Osteoblast (primary cell): ENCODE measurements at regions not wholly inside any gene's neighbourhood (a gene's known extent, or its start where the extent isn't known, plus 50 kb on each side); places are given as distances from the start of the nearest gene placed in this dataset.

Experiments used
- DNase-seq: peaks from one replicate; pipeline ENCODE4 v3.0.0; 2011; ENCODE audit warnings: low spot score, mixed read lengths; ENCODE audit not compliant: insufficient read length; ENCODE audit errors: missing footprints
- H2AFZ ChIP-seq: 2 replicates; pipeline ENCODE4 v1.6.0; 2011; ENCODE audit warnings: mild to moderate bottlenecking, low read length
- H3K27ac ChIP-seq: 2 replicates; pipeline ENCODE4 v1.5.1; 2011; ENCODE audit warnings: mild to moderate bottlenecking, low read depth, low read length, moderate library complexity
- H3K27me3 ChIP-seq: 2 replicates; pipeline ENCODE4 v1.6.0; 2012; ENCODE audit warnings: mild to moderate bottlenecking, control low read depth, inconsistent platforms, low read length, moderate library complexity; ENCODE audit not compliant: insufficient read depth
- H3K36me3 ChIP-seq: 2 replicates; pipeline ENCODE4 v1.5.1; 2011; ENCODE audit warnings: mild to moderate bottlenecking, low read length, control low read depth, moderate library complexity; ENCODE audit not compliant: insufficient read depth
- H3K4me1 ChIP-seq: 2 replicates; pipeline ENCODE4 v1.5.1; 2011; ENCODE audit warnings: mild to moderate bottlenecking, low read length, control low read depth, moderate library complexity; ENCODE audit not compliant: insufficient read depth
- H3K4me2 ChIP-seq: 2 replicates; pipeline ENCODE4 v1.6.0; 2011; ENCODE audit warnings: mild to moderate bottlenecking, low read length; ENCODE audit not compliant: insufficient read depth
- H3K4me3 ChIP-seq: fragments of 200-600 bp; sonication (generic); 3 replicates; pipeline ENCODE4 v1.5.1; 2012; ENCODE audit warnings: mild to moderate bottlenecking, low read length, inconsistent platforms; ENCODE audit not compliant: insufficient read depth
- H3K79me2 ChIP-seq: 2 replicates; pipeline ENCODE4 v1.6.0; 2012; ENCODE audit warnings: mild to moderate bottlenecking, low read length, control low read depth, inconsistent platforms; ENCODE audit not compliant: insufficient read depth
- H3K9me3 ChIP-seq: 2 replicates; pipeline ENCODE4 v1.5.1; 2011; ENCODE audit warnings: low read depth, low read length, control low read depth
- H4K20me1 ChIP-seq: 2 replicates; pipeline ENCODE4 v1.6.0; 2012; ENCODE audit warnings: mild to moderate bottlenecking, low read length, control low read depth; ENCODE audit not compliant: insufficient read depth
- TF ChIP-seq, protein P1 (sequence below): IDR thresholded peaks from 2 replicates; pipeline ENCODE4 v1.5.1; 2011; ENCODE audit warnings: mild to moderate bottlenecking, low read depth, low read length, moderate library complexity; ENCODE audit errors: extremely low read depth

GRCh38 chr2:67054728-67055127 is 342.4 kb upstream of the ETAA1 start:
- DNase-seq, result no peak
- H2AFZ ChIP-seq, result no peak overlapping the region
- no peaks in the 10 kb centered on the region for H3K9me3 ChIP-seq
- no peaks in the 10 kb centered on the region for H3K4me1 ChIP-seq
- TF ChIP-seq, protein P1, sequence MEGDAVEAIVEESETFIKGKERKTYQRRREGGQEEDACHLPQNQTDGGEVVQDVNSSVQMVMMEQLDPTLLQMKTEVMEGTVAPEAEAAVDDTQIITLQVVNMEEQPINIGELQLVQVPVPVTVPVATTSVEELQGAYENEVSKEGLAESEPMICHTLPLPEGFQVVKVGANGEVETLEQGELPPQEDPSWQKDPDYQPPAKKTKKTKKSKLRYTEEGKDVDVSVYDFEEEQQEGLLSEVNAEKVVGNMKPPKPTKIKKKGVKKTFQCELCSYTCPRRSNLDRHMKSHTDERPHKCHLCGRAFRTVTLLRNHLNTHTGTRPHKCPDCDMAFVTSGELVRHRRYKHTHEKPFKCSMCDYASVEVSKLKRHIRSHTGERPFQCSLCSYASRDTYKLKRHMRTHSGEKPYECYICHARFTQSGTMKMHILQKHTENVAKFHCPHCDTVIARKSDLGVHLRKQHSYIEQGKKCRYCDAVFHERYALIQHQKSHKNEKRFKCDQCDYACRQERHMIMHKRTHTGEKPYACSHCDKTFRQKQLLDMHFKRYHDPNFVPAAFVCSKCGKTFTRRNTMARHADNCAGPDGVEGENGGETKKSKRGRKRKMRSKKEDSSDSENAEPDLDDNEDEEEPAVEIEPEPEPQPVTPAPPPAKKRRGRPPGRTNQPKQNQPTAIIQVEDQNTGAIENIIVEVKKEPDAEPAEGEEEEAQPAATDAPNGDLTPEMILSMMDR, result no peak
- no peak overlapping the region for H3K4me3 ChIP-seq
- no peak overlapping the region for H3K4me2 ChIP-seq
- no peaks in the 10 kb centered on the region for H3K27me3 ChIP-seq
- H3K79me2 ChIP-seq, result no peaks in the 10 kb centered on the region
- H3K36me3 ChIP-seq, result no peaks in the 10 kb centered on the region
- no peak overlapping the region for H3K27ac ChIP-seq
- no peaks in the 10 kb centered on the region for H4K20me1 ChIP-seq

GRCh38 chr2:67055387-67056304 is 341.5 kb upstream of the ETAA1 start:
- Histone ChIP-seq H3K4me2 (no peak overlapping the region), H3K79me2 (no peaks in the 10 kb centered on the region), H3K27ac (no peak overlapping the region), H2AFZ (no peak overlapping the region), H3K27me3 (no peaks in the 10 kb centered on the region), H3K36me3 (no peaks in the 10 kb centered on the region), H3K9me3 (no peaks in the 10 kb centered on the region), H4K20me1 (no peaks in the 10 kb centered on the region), H3K4me1 (no peaks in the 10 kb centered on the region), H3K4me3 (no peak overlapping the region)
- no peak for DNase-seq
- TF ChIP-seq, protein P1, result no peak

DNA sequence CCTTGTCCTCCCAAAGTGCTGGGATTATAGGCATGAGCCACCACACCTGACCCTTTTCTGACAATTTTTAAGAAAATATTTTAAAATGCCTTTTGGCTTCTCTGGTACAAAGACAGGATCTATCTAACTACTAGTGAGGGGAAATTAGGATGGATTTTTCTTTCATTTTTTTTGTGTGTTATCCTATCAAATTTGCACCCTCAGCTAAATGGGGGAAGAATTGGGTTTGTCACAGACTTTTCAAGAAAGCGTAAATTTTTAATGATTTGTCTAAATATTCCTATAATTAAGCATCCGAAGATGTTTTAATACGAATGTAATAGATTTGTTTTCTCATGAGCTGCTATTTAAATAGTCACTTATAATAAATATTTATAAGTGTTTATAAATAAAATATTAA is 340.0 kb upstream of the ETAA1 start:
- TF ChIP-seq, protein P1, result no peak
- Histone ChIP-seq H3K9me3 (no peaks in the 10 kb centered on the region), H3K4me1 (no peaks in the 10 kb centered on the region), H4K20me1 (no peaks in the 10 kb centered on the region), H3K4me2 (no peak overlapping the region), H2AFZ (no peak overlapping the region), H3K4me3 (no peak overlapping the region), H3K79me2 (no peaks in the 10 kb centered on the region), H3K27ac (no peak overlapping the region), H3K27me3 (no peaks in the 10 kb centered on the region), H3K36me3 (no peaks in the 10 kb centered on the region)
- DNase-seq, result no peak

- TF ChIP-seq, protein P1, result no peak
- Histone ChIP-seq H4K20me1 (no peaks in the 10 kb centered on the region), H3K79me2 (no peaks in the 10 kb centered on the region), H3K9me3 (no peaks in the 10 kb centered on the region), H3K27ac (no peak overlapping the region), H2AFZ (no peak overlapping the region), H3K27me3 (no peaks in the 10 kb centered on the region), H3K4me2 (no peak overlapping the region), H3K36me3 (no peaks in the 10 kb centered on the region), H3K4me1 (no peaks in the 10 kb centered on the region), H3K4me3 (no peak overlapping the region)
- DNase-seq, result no peak
Measured at GRCh38 chr2:67057901-67058703, 339.0 kb upstream of the ETAA1 start.
